Small intestine (tissue), 7 donors: ENCODE measurements at regions not wholly inside any gene's neighbourhood (a gene's known extent, or its start where the extent isn't known, plus 50 kb on each side); places are given as distances from the start of the nearest gene placed in this dataset.

Experiments
- DNase-seq, 2 donors: peaks; one replicate each; pipeline versions ENCODE4 v3.0.0 to v3.0.0-alpha.2; 2013
- FAIRE-seq: peaks from 2 replicates; lab custom pipeline; 2012; peaks lifted over from hg19 to GRCh38; lab: Jason Lieb, UNC
- H3K27ac ChIP-seq, 3 donors: one replicate each; pipeline ENCODE4 v1.5.1; 2013; ENCODE audit warnings: low read length in 2 of 3, mild to moderate bottlenecking in 2 of 3, control low read depth in 1 of 3, inconsistent platforms in 1 of 3, low read depth in 1 of 3, moderate library complexity in 1 of 3
- H3K27me3 ChIP-seq, 3 donors: one replicate each; pipeline ENCODE4 v1.6.1; 2013; ENCODE audit warnings: low read length in 3 of 3, inconsistent platforms in 1 of 3; ENCODE audit not compliant: control insufficient read depth in 3 of 3, insufficient read depth in 3 of 3
- H3K36me3 ChIP-seq, 3 donors: one replicate each; pipeline ENCODE4 v1.6.1; 2013; ENCODE audit warnings: low read length in 3 of 3, inconsistent platforms in 1 of 3, low read depth in 1 of 3, mild to moderate bottlenecking in 1 of 3, moderate library complexity in 1 of 3; ENCODE audit not compliant: control insufficient read depth in 3 of 3, insufficient read depth in 2 of 3
- H3K4me1 ChIP-seq, 3 donors: one replicate each; pipeline ENCODE4 v1.6.1; 2013; ENCODE audit warnings: low read length in 2 of 3, inconsistent platforms in 1 of 3, low read depth in 1 of 3, mild to moderate bottlenecking in 1 of 3, moderate library complexity in 1 of 3; ENCODE audit not compliant: control insufficient read depth in 3 of 3, insufficient read depth in 2 of 3
- H3K4me3 ChIP-seq, 3 donors: one replicate each; pipeline ENCODE4 v1.5.1; 2013; ENCODE audit warnings: low read length in 3 of 3, control low read depth in 1 of 3, inconsistent platforms in 1 of 3, low read depth in 1 of 3, mild to moderate bottlenecking in 1 of 3, moderate library complexity in 1 of 3
- H3K9me3 ChIP-seq, 2 donors: one replicate each; pipeline ENCODE4 v1.6.1; 2013; ENCODE audit warnings: low read depth in 1 of 2, low read length in 1 of 2; ENCODE audit not compliant: control insufficient read depth in 2 of 2, insufficient read depth in 1 of 2
- WGBS, 3 donors: extraction: QIAGEN DNeasy Blood & Tissue Kit; methylation state at CpG; one replicate each; pipeline ENCODE4 v1.1.7; 2013; 5-methylcytosine and 5-hydroxymethylcytosine counted together
- donor health status: healthy with polysubstance abuse.
- donor health status: control.
- donor health status: control.
- donor health status: Bipolar disorder and iron deficiency.
- donor health status: healthy.

DNA sequence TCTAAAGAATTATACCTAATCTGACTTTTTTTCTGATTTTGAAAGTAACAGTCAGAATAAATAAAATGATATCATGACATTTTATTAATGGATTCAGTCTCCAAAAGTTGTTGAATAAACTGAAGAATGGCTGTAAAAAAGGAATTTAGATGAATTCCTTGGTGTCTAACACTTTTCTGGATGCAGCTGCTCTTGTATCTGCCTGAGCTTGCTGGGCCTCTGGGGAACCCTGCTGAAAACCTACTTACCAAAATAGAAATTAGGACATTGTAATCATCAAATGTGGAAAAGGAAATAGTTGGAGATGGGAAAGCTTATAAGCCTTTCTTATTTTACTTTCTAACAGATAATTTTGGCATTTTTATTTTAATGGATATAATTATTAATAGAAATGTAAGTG is 315.7 kb upstream of the ANO5 start:
- Histone ChIP-seq H3K9me3 (peaks cover 0 to 2% of the 10 kb centered on the region in 2 donors), H3K4me3 (no peak overlapping the region), H3K36me3 (no peaks in the 10 kb centered on the region), H3K4me1 (no peaks in the 10 kb centered on the region), H3K27ac (no peak overlapping the region), H3K27me3 (no peaks in the 10 kb centered on the region)
- DNase-seq (no peak), FAIRE-seq (no peak)

DNA sequence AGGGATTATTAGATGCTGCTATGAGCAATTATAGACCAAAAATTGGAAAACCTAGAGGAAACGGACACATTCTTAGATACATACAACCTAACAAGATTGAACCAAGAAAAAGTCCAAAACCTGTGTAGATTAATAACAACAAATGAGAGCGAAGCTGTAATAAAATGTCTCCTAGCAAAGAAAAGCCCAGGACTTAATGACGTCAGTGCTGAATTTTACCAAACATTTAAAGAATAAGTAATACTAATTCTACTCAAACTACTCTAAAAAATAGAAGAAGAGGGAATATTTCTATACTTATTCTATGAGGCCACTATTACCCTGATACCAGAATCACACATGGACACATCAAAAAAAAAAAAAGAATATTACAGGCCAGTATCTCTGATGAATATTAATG is 309.5 kb upstream of the ANO5 start:
- H3K4me1 ChIP-seq: no peaks in the 10 kb centered on the region
- FAIRE-seq (no peak), DNase-seq (no peak)
- no peak overlapping the region for H3K27ac ChIP-seq
- WGBS, 3 donors: 81 to 93% (median 93%) methylated on average over 3 of the region's 3 CpGs
- H3K27me3 ChIP-seq: no peaks in the 10 kb centered on the region
- no peaks in the 10 kb centered on the region for H3K36me3 ChIP-seq
- no peak overlapping the region for H3K4me3 ChIP-seq
- H3K9me3 ChIP-seq: no peaks in the 10 kb centered on the region

DNA sequence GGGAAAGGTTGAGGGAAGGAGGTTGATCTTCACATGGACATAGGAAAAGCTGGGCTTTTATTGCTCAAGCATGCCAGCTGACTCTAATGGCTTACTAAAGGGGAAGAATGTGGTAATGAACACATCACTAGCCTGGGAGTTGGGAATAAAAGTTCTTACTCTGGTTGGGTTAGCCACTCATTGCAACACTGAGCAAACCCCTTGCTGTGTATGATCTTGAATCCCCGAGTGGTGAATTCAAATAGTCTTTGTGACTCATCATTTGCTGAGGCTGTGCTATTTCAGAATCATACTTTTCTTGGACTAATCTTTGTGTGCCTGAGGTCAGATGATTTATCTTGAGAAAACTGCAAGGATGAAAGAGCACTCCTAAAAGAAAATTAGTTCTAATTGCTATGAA is 304.1 kb upstream of the ANO5 start:
- WGBS, 3 donors: 49 to 53% (median 52%) methylated on average over 1 of the region's 1 CpG
- DNase-seq (no peak), FAIRE-seq (no peak)
- Histone ChIP-seq H3K27ac (no peak overlapping the region), H3K4me3 (no peak overlapping the region), H3K36me3 (no peaks in the 10 kb centered on the region), H3K4me1 (no peaks in the 10 kb centered on the region), H3K27me3 (no peaks in the 10 kb centered on the region), H3K9me3 (no peaks in the 10 kb centered on the region)

DNA sequence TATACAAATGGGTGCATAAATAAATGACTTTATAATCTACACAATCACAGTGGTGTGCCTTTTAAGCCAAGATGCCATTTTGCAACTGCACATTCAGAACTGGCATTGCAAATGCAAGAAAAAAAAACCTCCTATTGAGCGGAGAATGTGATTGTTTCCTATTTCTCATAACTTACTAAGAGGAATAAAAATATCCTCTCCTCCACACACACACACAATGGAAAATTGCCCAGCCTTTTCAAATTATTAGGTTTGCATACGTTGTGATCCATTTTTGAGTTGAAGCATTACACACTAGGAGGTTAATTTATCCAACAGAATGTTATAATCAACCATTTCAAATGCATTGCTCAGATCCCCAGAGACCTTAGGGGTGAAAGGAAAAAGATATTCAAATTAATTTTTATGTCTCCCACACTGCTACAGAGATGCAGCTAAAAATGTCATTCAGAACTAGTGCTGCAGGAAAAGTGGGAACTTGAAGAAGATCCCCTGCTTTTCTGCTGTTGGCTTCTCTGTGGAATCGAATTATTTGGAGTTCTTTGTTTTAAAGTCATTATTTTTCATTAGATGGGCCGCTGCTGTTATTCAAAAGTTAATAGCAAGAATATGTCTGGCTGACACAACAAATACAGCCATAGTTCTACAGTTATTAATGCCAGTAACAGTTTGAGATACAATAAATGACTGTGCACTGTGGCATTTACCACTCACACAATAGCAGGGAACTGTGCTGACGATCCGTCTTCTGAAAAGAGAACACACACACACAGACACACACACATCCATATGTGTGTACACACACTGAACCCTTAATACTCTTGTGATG is 299.9 kb upstream of the ANO5 start:
- no peaks in the 10 kb centered on the region for H3K27me3 ChIP-seq
- H3K36me3 ChIP-seq: no peaks in the 10 kb centered on the region
- no peak for DNase-seq
- 66 to 74% (median 70%) methylated on average over 6 of the region's 6 CpGs for WGBS, 3 donors
- no peaks in the 10 kb centered on the region for H3K4me1 ChIP-seq
- no peaks in the 10 kb centered on the region for H3K9me3 ChIP-seq
- FAIRE-seq: no peak
- no peak overlapping the region for H3K4me3 ChIP-seq
- no peak overlapping the region for H3K27ac ChIP-seq

DNA sequence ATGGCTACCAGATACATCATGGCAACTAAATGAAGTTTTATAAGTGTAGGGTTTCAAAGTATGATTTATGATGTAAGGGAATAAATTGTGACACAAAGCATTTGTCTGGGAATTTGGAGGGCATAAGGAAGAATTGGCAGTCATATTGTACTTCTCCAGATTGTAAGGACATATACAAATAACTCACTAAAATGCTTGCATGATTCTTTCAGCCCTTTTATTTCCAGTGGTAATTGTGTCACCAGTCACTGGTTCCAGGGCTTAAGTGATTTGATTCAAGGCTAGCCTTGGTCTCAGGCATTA is 299.4 kb upstream of the ANO5 start:
- Histone ChIP-seq H3K36me3 (no peaks in the 10 kb centered on the region), H3K27ac (no peak overlapping the region), H3K9me3 (no peaks in the 10 kb centered on the region), H3K4me1 (no peaks in the 10 kb centered on the region), H3K27me3 (no peaks in the 10 kb centered on the region), H3K4me3 (no peak overlapping the region)
- DNase-seq (no peak), FAIRE-seq (no peak)

DNA sequence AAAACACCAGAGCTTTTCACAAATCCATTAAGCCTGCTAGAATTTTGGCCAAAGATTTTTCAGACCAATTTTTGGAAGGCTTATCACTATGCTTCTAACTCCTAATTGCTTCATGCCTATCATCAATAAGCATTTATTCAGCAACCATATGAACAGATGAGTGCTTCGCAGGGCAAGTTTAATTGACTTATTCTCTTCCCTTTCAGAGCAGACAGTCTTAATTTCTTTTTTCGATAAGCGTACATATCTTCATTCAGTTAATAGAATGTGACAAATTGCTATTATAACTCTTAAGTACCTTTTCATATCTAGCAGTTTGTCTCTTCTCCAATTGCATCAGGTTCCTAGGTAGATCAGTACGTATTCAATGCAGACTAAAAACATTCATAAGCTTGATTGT is 298.4 kb upstream of the ANO5 start:
- no peaks in the 10 kb centered on the region for H3K4me1 ChIP-seq
- no peak for DNase-seq
- WGBS, 3 donors: 83 to 91% (median 91%) methylated on average over 4 of the region's 4 CpGs
- FAIRE-seq: no peak
- no peak overlapping the region for H3K27ac ChIP-seq
- no peak overlapping the region for H3K4me3 ChIP-seq
- no peaks in the 10 kb centered on the region for H3K36me3 ChIP-seq
- H3K9me3 ChIP-seq: no peaks in the 10 kb centered on the region
- H3K27me3 ChIP-seq: no peaks in the 10 kb centered on the region

DNA sequence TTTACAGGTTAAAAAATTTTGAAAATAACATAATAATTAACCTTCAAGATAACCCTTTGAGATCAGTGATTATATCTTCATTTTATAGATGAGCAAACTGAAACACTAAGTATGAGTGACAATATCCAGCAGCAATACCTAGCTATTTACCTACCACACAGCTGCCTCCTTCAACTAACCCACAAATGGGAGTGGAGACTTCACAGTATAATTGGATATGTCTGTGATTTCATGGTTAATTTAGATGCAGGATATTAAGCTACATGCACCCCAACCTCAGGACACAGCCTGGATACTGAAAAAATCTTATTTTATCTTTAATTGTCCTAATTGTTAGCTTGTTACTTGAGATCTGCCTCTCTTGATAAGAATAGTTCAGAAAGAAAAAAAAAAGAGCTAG is 297.2 kb upstream of the ANO5 start:
- no peaks in the 10 kb centered on the region for H3K27me3 ChIP-seq
- H3K9me3 ChIP-seq: no peaks in the 10 kb centered on the region
- H3K36me3 ChIP-seq: no peaks in the 10 kb centered on the region
- H3K4me1 ChIP-seq: no peaks in the 10 kb centered on the region
- no peak for DNase-seq
- no peak overlapping the region for H3K27ac ChIP-seq
- H3K4me3 ChIP-seq: no peak overlapping the region
- FAIRE-seq: no peak

DNA sequence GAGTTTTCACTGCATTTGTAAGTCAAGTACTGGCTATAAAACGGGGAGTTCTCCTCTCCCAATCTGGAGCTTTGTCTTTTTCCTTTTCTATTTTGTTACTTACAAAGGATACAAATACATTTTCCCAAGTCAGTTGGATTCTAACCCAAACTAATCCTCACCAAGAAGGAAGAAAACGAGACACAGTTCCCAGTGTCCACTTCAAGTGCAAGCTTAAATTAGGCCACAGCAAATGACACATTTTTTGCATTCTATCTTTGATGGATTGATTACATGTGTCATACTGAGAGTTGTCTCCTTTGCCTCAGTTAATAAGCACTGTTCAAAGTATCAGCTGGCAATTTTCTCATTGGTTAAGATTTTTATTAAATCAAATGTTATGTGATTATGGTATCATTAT is 296.7 kb upstream of the ANO5 start:
- Histone ChIP-seq H3K9me3 (no peaks in the 10 kb centered on the region), H3K27ac (no peak overlapping the region), H3K4me1 (no peaks in the 10 kb centered on the region), H3K27me3 (no peaks in the 10 kb centered on the region), H3K4me3 (no peak overlapping the region), H3K36me3 (no peaks in the 10 kb centered on the region)
- FAIRE-seq: no peak
- DNase-seq: no peak
- WGBS, 3 donors: 56 to 65% (median 57%) methylated on average over 2 of the region's 2 CpGs
